ENCODE measurements at regions not wholly inside any gene's neighbourhood (a gene's known extent, or its start where the extent isn't known, plus 50 kb on each side); places are given as distances from the start of the nearest gene placed in this dataset.

DNA sequence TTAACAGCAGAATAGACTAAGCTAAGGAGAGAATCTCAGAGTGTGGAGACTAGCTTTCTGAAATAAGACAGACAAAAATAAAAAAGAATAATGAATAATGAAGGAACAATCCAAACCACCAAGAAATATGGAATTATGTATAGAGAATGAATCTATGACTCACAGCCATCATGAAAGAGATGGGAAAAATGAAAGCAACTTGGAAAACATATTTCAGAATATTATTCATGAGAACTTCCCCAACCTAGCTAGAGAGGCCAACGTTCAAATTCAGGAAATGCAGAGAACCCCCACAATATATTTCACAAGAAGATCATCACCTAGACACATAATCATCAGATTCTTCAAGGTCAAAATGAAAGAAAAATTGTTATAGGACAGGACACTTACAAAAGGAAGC, 349.0 kb upstream of the MPDZ start:
- no peak overlapping the region for H3K9ac ChIP-seq (ENCODE audit: extremely low read depth, low read length, poor library complexity, severe bottlenecking)
- DNase-seq: no peak
- H3K27ac ChIP-seq (ENCODE audit: low read depth, low read length): no peak overlapping the region
- Mint-ChIP-seq H3K4me1 (no peaks in the 10 kb centered on the region), H3K36me3 (ENCODE audit: low read depth) (no peaks in the 10 kb centered on the region), H3K27ac (no peak overlapping the region), H3K9me3 (no peaks in the 10 kb centered on the region), H3K4me3 (no peak overlapping the region), H3K27me3 (ENCODE audit: insufficient read depth) (no peaks in the 10 kb centered on the region)
- no peak overlapping the region for H3K4me3 ChIP-seq (ENCODE audit: low read length)
- H3K4me1 ChIP-seq (ENCODE audit: control insufficient read depth, insufficient read depth, low read length): no peaks in the 10 kb centered on the region
- no peaks in the 10 kb centered on the region for H3K36me3 ChIP-seq (ENCODE audit: control insufficient read depth, insufficient read depth, low read length)
- no peak for TF ChIP-seq CTCF (conservative IDR thresholded peaks at IDR 0.05)
- H3K9me3 ChIP-seq (ENCODE audit: control insufficient read depth, low read length): no peaks in the 10 kb centered on the region
- 75% methylated on average over 1 of the region's 1 CpG; no CpG with 5 or more reads in 1 of the 2 experiments for WGBS, 2 experiments (ENCODE audit: insufficient coverage in 1 of 2, insufficient read length in 1 of 2)
- H3K27me3 ChIP-seq (ENCODE audit: control insufficient read depth, insufficient read depth, low read length, poor library complexity, severe bottlenecking): no peaks in the 10 kb centered on the region

- no peaks in the 10 kb centered on the region for H3K36me3 Mint-ChIP-seq (ENCODE audit: low read depth)
- no peak for TF ChIP-seq CTCF (conservative IDR thresholded peaks at IDR 0.05)
- no peak overlapping the region for H3K4me3 Mint-ChIP-seq
- Histone ChIP-seq H3K4me3 (ENCODE audit: low read length) (no peak overlapping the region), H3K27ac (ENCODE audit: low read depth, low read length) (no peak overlapping the region), H3K27me3 (ENCODE audit: control insufficient read depth, insufficient read depth, low read length, poor library complexity, severe bottlenecking) (no peaks in the 10 kb centered on the region), H3K4me1 (ENCODE audit: control insufficient read depth, insufficient read depth, low read length) (no peaks in the 10 kb centered on the region), H3K9me3 (ENCODE audit: control insufficient read depth, low read length) (no peaks in the 10 kb centered on the region), H3K36me3 (ENCODE audit: control insufficient read depth, insufficient read depth, low read length) (no peaks in the 10 kb centered on the region), H3K9ac (ENCODE audit: extremely low read depth, low read length, poor library complexity, severe bottlenecking) (no peak overlapping the region)
- no peaks in the 10 kb centered on the region for H3K27me3 Mint-ChIP-seq (ENCODE audit: insufficient read depth)
- H3K9me3 Mint-ChIP-seq: no peaks in the 10 kb centered on the region
- WGBS, 2 experiments (ENCODE audit: insufficient coverage in 1 of 2, insufficient read length in 1 of 2): 93% methylated on average over 3 of the region's 3 CpGs
- no peaks in the 10 kb centered on the region for H3K4me1 Mint-ChIP-seq
- no peak overlapping the region for H3K27ac Mint-ChIP-seq
- DNase-seq: no peak
Measured at GRCh38 chr9:13627502-13627901, 348.0 kb upstream of the MPDZ start.

DNA sequence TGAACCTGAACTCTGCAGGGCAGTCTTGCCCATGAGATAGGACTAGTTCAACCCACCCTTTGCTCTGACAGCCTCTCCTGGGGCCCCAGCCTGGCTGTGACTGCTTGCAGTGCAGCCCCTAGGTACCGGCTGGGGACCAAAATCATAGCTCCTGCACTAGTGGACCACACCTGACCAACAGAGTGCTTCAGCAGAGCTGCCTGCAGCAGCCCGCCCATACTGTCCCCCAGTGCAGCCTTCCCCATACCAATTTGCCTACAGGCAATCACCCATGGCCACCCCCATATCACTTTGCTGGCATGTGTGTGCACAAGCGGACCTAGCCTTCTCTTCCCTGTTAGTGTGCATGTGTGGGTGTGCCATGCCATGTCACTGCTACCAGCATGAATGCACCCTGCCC, 347.6 kb upstream of the MPDZ start:
- no peaks in the 10 kb centered on the region for H3K4me1 ChIP-seq (ENCODE audit: control insufficient read depth, insufficient read depth, low read length)
- no peak overlapping the region for H3K27ac ChIP-seq (ENCODE audit: low read depth, low read length)
- WGBS, 2 experiments (ENCODE audit: insufficient coverage in 1 of 2, insufficient read length in 1 of 2): 88 to 100% methylated on average over 2 to 3 of the region's 3 CpGs
- no peak for TF ChIP-seq CTCF (conservative IDR thresholded peaks at IDR 0.05)
- DNase-seq: no peak
- no peaks in the 10 kb centered on the region for H3K36me3 Mint-ChIP-seq (ENCODE audit: low read depth)
- H3K27ac Mint-ChIP-seq: no peak overlapping the region
- H3K9ac ChIP-seq (ENCODE audit: extremely low read depth, low read length, poor library complexity, severe bottlenecking): no peak overlapping the region
- no peaks in the 10 kb centered on the region for H3K4me1 Mint-ChIP-seq
- H3K9me3 Mint-ChIP-seq: no peaks in the 10 kb centered on the region
- H3K4me3 ChIP-seq (ENCODE audit: low read length): no peak overlapping the region
- no peak overlapping the region for H3K4me3 Mint-ChIP-seq
- no peaks in the 10 kb centered on the region for H3K27me3 ChIP-seq (ENCODE audit: control insufficient read depth, insufficient read depth, low read length, poor library complexity, severe bottlenecking)
- no peaks in the 10 kb centered on the region for H3K27me3 Mint-ChIP-seq (ENCODE audit: insufficient read depth)
- no peaks in the 10 kb centered on the region for H3K36me3 ChIP-seq (ENCODE audit: control insufficient read depth, insufficient read depth, low read length)
- no peaks in the 10 kb centered on the region for H3K9me3 ChIP-seq (ENCODE audit: control insufficient read depth, low read length)
